ENCODE measurements at regions not wholly inside any gene's neighbourhood (a gene's known extent, or its start where the extent isn't known, plus 50 kb on each side); places are given as distances from the start of the nearest gene placed in this dataset.

- TF ChIP-seq USF1 (IDR thresholded peaks at IDR 0.05; ENCODE audit: borderline replicate concordance, extremely low read length, insufficient read depth, low read depth, low read length), result no peak
- no peak for TF ChIP-seq PAX8 (IDR thresholded peaks at IDR 0.05)
- no peak for TF ChIP-seq PML (IDR thresholded peaks at IDR 0.05; ENCODE audit: low read length)
- TF ChIP-seq ZNF592 (IDR thresholded peaks at IDR 0.05), result no peak
- no peak for TF ChIP-seq POLR2AphosphoS2 (IDR thresholded peaks at IDR 0.05; ENCODE audit: low read depth, low read length)
- TF ChIP-seq MYB (IDR thresholded peaks at IDR 0.05; ENCODE audit: borderline replicate concordance, low read depth, low read length), result no peak
- TF ChIP-seq FOXM1 (IDR thresholded peaks at IDR 0.05; ENCODE audit: low read depth, low read length), result no peak
- TF ChIP-seq MTA2 (IDR thresholded peaks at IDR 0.05; ENCODE audit: low read depth), result no peak
Observed at GRCh38 chr13:33752597-33752996, 65.4 kb upstream of the RFC3 start (continued).

GRCh38 chr13:33756929-33757328 is 61.0 kb upstream of the RFC3 start:
- no peak for DNase-seq (ENCODE audit: low read depth, low spot score)
- SMC1A ChIA-PET (ENCODE audit: uncharacterized antibody, unreplicated experiment), result interaction anchor here (1.0 to 2.0 kb wide), 5 partner anchors 13 to 75 kb away, joined by 3 to 11 read pairs (median 4); no protein-coding TSS in a partner anchor
- H4K20me1 ChIP-seq (ENCODE audit: control insufficient read depth, insufficient read depth), result no peaks in the 10 kb centered on the region
- 0% methylated on average over 3 of the region's 3 CpGs for WGBS (ENCODE audit: insufficient coverage, insufficient replicate concordance, low lambda C conversion rate, missing lambda C conversion rate)
- no peak overlapping the region for H3K9ac ChIP-seq (ENCODE audit: control insufficient read depth, insufficient read depth, low read length)
- TF ChIP-seq NR2F1 (conservative IDR thresholded peaks at IDR 0.05), result no peak
- TF ChIP-seq MEF2A (IDR thresholded peaks at IDR 0.05; ENCODE audit: insufficient read depth, low read depth, low read length), result 0 out of 2 replicates have a peak, but pooled peaks have one; percentile 21
- POLR2A ChIA-PET, result no interaction called here
- ATAC-seq, result peak; percentile 61
- H3K27me3 ChIP-seq (replicated peaks in 1 of 2; ENCODE audit: control insufficient read depth in 2 of 2, insufficient read depth in 2 of 2, low read length in 1 of 2), result no peaks in the 10 kb centered on the region
- H3K4me1 ChIP-seq (ENCODE audit: control insufficient read depth, insufficient read depth, low read length), result peaks cover 16% of the 10 kb centered on the region
- no peaks in the 10 kb centered on the region for H3K9me3 ChIP-seq (replicated peaks; ENCODE audit: control insufficient read depth, insufficient read depth, low read length)
- H3K4me3 ChIP-seq, result no peak overlapping the region
- peak overlapping the region; percentile 21; the same call in 1 of the 2 replicates for H3K4me2 ChIP-seq (ENCODE audit: control insufficient read depth, insufficient read depth)
- intact Hi-C loops (cut with micrococcal nuclease; ENCODE audit: unreplicated experiment) (no loop called here), in situ Hi-C loops (cut with MboI) (no loop called here)
- no peak for FAIRE-seq
- RAD21 ChIA-PET (ENCODE audit: unreplicated experiment), result interaction anchor here (1.5 kb wide), 1 partner anchor 28 kb away, joined by 6 read pairs; no protein-coding TSS in a partner anchor
- H3K27ac ChIP-seq (ENCODE audit: control insufficient read depth, insufficient read depth), result peak overlapping the region; percentile 66; the same call in 1 of the 2 replicates
- H3K79me2 ChIP-seq (ENCODE audit: control insufficient read depth, insufficient read depth, low read length), result no peaks in the 10 kb centered on the region
- H3K36me3 ChIP-seq (ENCODE audit: control insufficient read depth in 2 of 2, insufficient read depth in 2 of 2, low read length in 1 of 2), result no peaks in the 10 kb centered on the region
- BruUV-seq (replicated peaks), result no TSS peak
- CTCF ChIA-PET, result interaction anchor here (1.5 kb wide), 1 partner anchor 28 kb away, joined by 3 read pairs; no protein-coding TSS in a partner anchor
- no peak overlapping the region for H2AFZ ChIP-seq (ENCODE audit: control insufficient read depth, low read depth, low read length)

Data from GM12878 (cell line).